ENCODE measurements at regions not wholly inside any gene's neighbourhood (a gene's known extent, or its start where the extent isn't known, plus 50 kb on each side); places are given as distances from the start of the nearest gene placed in this dataset.

GRCh38 chr6:163665464-163665863 is 250.9 kb downstream of the QKI start:
- no peak for DNase-seq
- intact Hi-C loops (cut with DNase I; ENCODE audit: low total_unique reads) (loop anchor here (2.0 kb wide), 1 partner anchor 45 kb away; no protein-coding TSS in a partner anchor), in situ Hi-C loops (cut with MboI; ENCODE audit: low sequenced_read_pairs in 4 of 4) (no loop called here)
- TF ChIP-seq POLR2A (IDR thresholded peaks at IDR 0.05) (no peak), CTCF (IDR thresholded peaks at IDR 0.05 in 4 of 5, conservative IDR thresholded peaks at IDR 0.05 in 1 of 5) (no peak)
- peaks cover 21 to 31% of the 10 kb centered on the region in 2 donors for H3K4me1 ChIP-seq
- no peak overlapping the region for H3K27ac ChIP-seq
- no peak overlapping the region for H3K4me3 ChIP-seq
- no peaks in the 10 kb centered on the region for H3K9me3 ChIP-seq
- no peaks in the 10 kb centered on the region for H3K27me3 ChIP-seq
- ATAC-seq = no peak
- no peaks in the 10 kb centered on the region for H3K36me3 ChIP-seq

DNA sequence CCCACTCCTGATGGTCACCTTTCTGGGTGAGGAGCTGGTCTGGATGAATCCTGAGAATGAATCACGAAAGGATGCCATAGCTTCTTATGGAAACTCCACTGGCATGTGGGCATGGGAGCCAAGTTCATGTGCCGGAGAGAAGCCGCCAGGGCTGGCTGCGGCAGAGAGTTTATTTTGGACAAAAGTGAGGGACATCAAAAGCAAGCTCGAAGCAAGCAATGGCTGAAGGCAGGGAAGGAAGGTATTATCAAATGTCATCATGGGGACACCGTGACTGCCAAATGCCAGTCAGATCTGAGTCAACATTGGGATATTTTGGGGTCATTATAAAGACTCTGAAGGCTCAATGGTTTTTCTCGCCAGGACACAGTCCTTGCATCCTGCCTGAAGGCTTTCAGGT is 249.1 kb downstream of the QKI start:
- ATAC-seq (peak; percentile 70 to 87), DNase-seq (peak; percentile 38 to 39)
- intact Hi-C loops (cut with DNase I; ENCODE audit: low total_unique reads) = loop anchor here (5.0 kb wide), 1 partner anchor 294 kb away; no protein-coding TSS in a partner anchor
- in situ Hi-C loops (cut with MboI; ENCODE audit: low sequenced_read_pairs in 4 of 4) = no loop called here
- Histone ChIP-seq H3K4me1 (peaks cover 21 to 31% of the 10 kb centered on the region in 2 donors), H3K27ac (peak overlapping the region in 3 of 4 donors; percentile 23 to 66 (median 52)), H3K36me3 (no peaks in the 10 kb centered on the region), H3K4me3 (no peak overlapping the region), H3K27me3 (no peaks in the 10 kb centered on the region), H3K9me3 (no peaks in the 10 kb centered on the region)
- TF ChIP-seq CTCF (IDR thresholded peaks at IDR 0.05 in 4 of 5, conservative IDR thresholded peaks at IDR 0.05 in 1 of 5) = no peak
- no peak for TF ChIP-seq POLR2A (IDR thresholded peaks at IDR 0.05)

DNA sequence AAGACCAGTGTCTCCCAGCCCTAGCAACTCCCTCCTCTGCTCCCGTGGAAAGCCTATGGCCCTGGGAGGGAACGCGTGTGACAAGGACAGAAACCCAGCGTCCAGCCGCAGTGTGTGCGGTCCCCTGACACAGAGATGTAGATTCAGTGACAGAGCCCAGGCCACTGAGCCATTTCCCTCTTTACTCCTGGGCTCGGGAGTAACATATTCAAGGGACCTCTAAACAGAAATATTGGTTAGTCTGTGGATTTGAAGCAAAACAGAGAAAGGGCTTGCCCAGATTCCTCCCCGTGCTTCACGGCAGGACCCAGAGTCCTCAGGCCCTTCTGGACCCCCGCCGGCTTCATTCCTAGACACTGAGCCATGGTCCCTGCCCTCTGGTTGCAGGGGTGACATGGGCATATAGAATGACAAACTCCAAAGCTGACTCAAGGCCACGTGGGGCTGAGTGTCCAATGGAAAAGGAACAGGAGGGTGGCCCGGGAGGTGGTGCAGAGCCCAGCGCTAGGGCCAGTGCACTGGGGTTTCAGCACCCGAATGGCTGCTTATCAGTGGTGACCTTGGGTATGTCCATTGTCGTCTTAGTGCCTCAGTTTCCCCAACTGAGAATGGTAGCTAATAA is 248.2 kb downstream of the QKI start:
- Histone ChIP-seq H3K4me3 (no peak overlapping the region), H3K27ac (no peak overlapping the region), H3K9me3 (no peaks in the 10 kb centered on the region), H3K27me3 (no peaks in the 10 kb centered on the region), H3K36me3 (no peaks in the 10 kb centered on the region), H3K4me1 (peaks cover 17 to 25% of the 10 kb centered on the region in 2 donors)
- intact Hi-C loops (cut with DNase I; ENCODE audit: low total_unique reads) = loop anchor here (5.0 kb wide), 1 partner anchor 295 kb away; no protein-coding TSS in a partner anchor
- DNase-seq (no peak), ATAC-seq (no peak)
- TF ChIP-seq CTCF (IDR thresholded peaks at IDR 0.05 in 4 of 5, conservative IDR thresholded peaks at IDR 0.05 in 1 of 5) = no peak
- no peak for TF ChIP-seq POLR2A (IDR thresholded peaks at IDR 0.05)
- in situ Hi-C loops (cut with MboI; ENCODE audit: low sequenced_read_pairs in 4 of 4) = no loop called here

GRCh38 chr6:163661272-163661671 is 246.8 kb downstream of the QKI start:
- intact Hi-C loops (cut with DNase I; ENCODE audit: low total_unique reads) = loop anchor here (5.0 kb wide), 1 partner anchor 296 kb away; no protein-coding TSS in a partner anchor

More at GRCh38 chr6:163661272-163661671, 246.8 kb downstream of the QKI start:
- TF ChIP-seq POLR2A (IDR thresholded peaks at IDR 0.05) (no peak), CTCF (IDR thresholded peaks at IDR 0.05 in 4 of 5, conservative IDR thresholded peaks at IDR 0.05 in 1 of 5) (no peak)
- no peaks in the 10 kb centered on the region for H3K9me3 ChIP-seq
- H3K27ac ChIP-seq = no peak overlapping the region
- ATAC-seq (peak in 1 of 2 donors; percentile 4), DNase-seq (no peak)
- no peaks in the 10 kb centered on the region for H3K27me3 ChIP-seq
- H3K4me3 ChIP-seq = no peak overlapping the region
- peaks cover 17 to 23% of the 10 kb centered on the region in 2 donors for H3K4me1 ChIP-seq
- in situ Hi-C loops (cut with MboI; ENCODE audit: low sequenced_read_pairs in 4 of 4) = no loop called here
- no peaks in the 10 kb centered on the region for H3K36me3 ChIP-seq

Measured in gastrocnemius medialis (tissue), 4 donors.